Immature natural killer cell (primary cell): ENCODE measurements at regions not wholly inside any gene's neighbourhood (a gene's known extent, or its start where the extent isn't known, plus 50 kb on each side); places are given as distances from the start of the nearest gene placed in this dataset.

ENCODE experiments used
- DNase-seq, 3 donors: peaks; one replicate each; pipeline ENCODE4 v3.0.0; 2022; ENCODE audit warnings: mixed read lengths in 1 of 3
- H3K27ac Mint-ChIP-seq, 6 donors: one replicate each; pipeline ENCODE4 v1.8.0; 2020; ENCODE audit warnings: mixed read lengths in 6 of 6, mild to moderate bottlenecking in 5 of 6, inconsistent platforms in 4 of 6, moderate library complexity in 3 of 6
- H3K27me3 Mint-ChIP-seq, 3 donors: one replicate each; pipeline ENCODE4 v1.8.0; 2020 to 2021; ENCODE audit warnings: low read depth in 3 of 3, mild to moderate bottlenecking in 3 of 3, mixed read lengths in 3 of 3, moderate library complexity in 3 of 3, inconsistent platforms in 1 of 3
- H3K36me3 Mint-ChIP-seq, 3 donors: one replicate each; pipeline ENCODE4 v1.8.0; 2020; ENCODE audit warnings: mixed read lengths in 3 of 3, inconsistent platforms in 2 of 3, mild to moderate bottlenecking in 2 of 3
- H3K4me1 Mint-ChIP-seq, 2 donors: one replicate each; pipeline ENCODE4 v1.8.0; 2020; ENCODE audit warnings: inconsistent platforms in 2 of 2, mild to moderate bottlenecking in 2 of 2, mixed read lengths in 2 of 2, moderate library complexity in 1 of 2
- H3K4me3 Mint-ChIP-seq, 5 donors: one replicate each; pipeline ENCODE4 v1.8.0; 2020; ENCODE audit warnings: mild to moderate bottlenecking in 5 of 5, mixed read lengths in 5 of 5, inconsistent platforms in 3 of 5, moderate library complexity in 3 of 5
- H3K9me3 Mint-ChIP-seq, 6 donors: one replicate each; pipeline ENCODE4 v1.8.0; 2020; ENCODE audit warnings: mild to moderate bottlenecking in 6 of 6, mixed read lengths in 6 of 6, inconsistent platforms in 4 of 6, moderate library complexity in 3 of 6

- Mint-ChIP-seq H3K36me3 (no peaks in the 10 kb centered on the region), H3K4me3 (no peak overlapping the region), H3K4me1 (no peaks in the 10 kb centered on the region), H3K27ac (no peak overlapping the region), H3K27me3 (peaks cover 0 to 3% (median 2%) of the 10 kb centered on the region in 3 donors), H3K9me3 (peaks cover 0 to 1% (median 0%) of the 10 kb centered on the region in 6 donors)
- DNase-seq, result no peak
These were observed 178.2 kb upstream of the CAMK1G start for GRCh38 chr1:209405183-209405814.

- Mint-ChIP-seq H3K36me3 (no peaks in the 10 kb centered on the region), H3K27me3 (peaks cover 0 to 3% (median 2%) of the 10 kb centered on the region in 3 donors), H3K27ac (no peak overlapping the region), H3K4me3 (no peak overlapping the region), H3K9me3 (peaks cover 0 to 1% (median 0%) of the 10 kb centered on the region in 6 donors), H3K4me1 (no peaks in the 10 kb centered on the region)
- DNase-seq, result no peak
These were observed 177.3 kb upstream of the CAMK1G start for GRCh38 chr1:209406168-209406567.

- peaks cover 1 to 3% (median 2%) of the 10 kb centered on the region in 3 donors for H3K27me3 Mint-ChIP-seq
- no peak overlapping the region for H3K27ac Mint-ChIP-seq
- H3K9me3 Mint-ChIP-seq, result peaks cover 0 to 1% (median 0%) of the 10 kb centered on the region in 6 donors
- H3K4me1 Mint-ChIP-seq, result no peaks in the 10 kb centered on the region
- no peak for DNase-seq
- H3K4me3 Mint-ChIP-seq, result no peak overlapping the region
- no peaks in the 10 kb centered on the region for H3K36me3 Mint-ChIP-seq
These were observed 176.9 kb upstream of the CAMK1G start for GRCh38 chr1:209406595-209406994.

GRCh38 chr1:209409780-209410179 lies 173.7 kb upstream of the CAMK1G start:
- H3K4me3 Mint-ChIP-seq, result no peak overlapping the region
- peaks cover 0 to 1% (median 0%) of the 10 kb centered on the region in 6 donors for H3K9me3 Mint-ChIP-seq
- H3K27ac Mint-ChIP-seq, result no peak overlapping the region
- DNase-seq, result no peak
- H3K27me3 Mint-ChIP-seq, result peaks cover 1 to 6% (median 2%) of the 10 kb centered on the region in 3 donors
- H3K4me1 Mint-ChIP-seq, result no peaks in the 10 kb centered on the region
- H3K36me3 Mint-ChIP-seq, result no peaks in the 10 kb centered on the region

- Mint-ChIP-seq H3K4me3 (no peak overlapping the region), H3K27ac (no peak overlapping the region), H3K4me1 (no peaks in the 10 kb centered on the region), H3K27me3 (peaks cover 1 to 6% (median 2%) of the 10 kb centered on the region in 3 donors), H3K36me3 (no peaks in the 10 kb centered on the region), H3K9me3 (peaks cover 0 to 1% (median 0%) of the 10 kb centered on the region in 6 donors)
- DNase-seq, result no peak
These were observed 172.0 kb upstream of the CAMK1G start for GRCh38 chr1:209411491-209411929.

- Mint-ChIP-seq H3K4me3 (no peak overlapping the region), H3K36me3 (no peaks in the 10 kb centered on the region), H3K27ac (no peak overlapping the region), H3K27me3 (peaks cover 1 to 6% (median 2%) of the 10 kb centered on the region in 3 donors), H3K9me3 (peaks cover 0 to 1% (median 0%) of the 10 kb centered on the region in 6 donors), H3K4me1 (no peaks in the 10 kb centered on the region)
- DNase-seq, result no peak
These were observed 171.5 kb upstream of the CAMK1G start for GRCh38 chr1:209412036-209412435.

GRCh38 chr1:209412566-209412965 lies 170.9 kb upstream of the CAMK1G start:
- peaks cover 0 to under 1% (median 0%) of the 10 kb centered on the region in 6 donors for H3K9me3 Mint-ChIP-seq
- no peak overlapping the region for H3K27ac Mint-ChIP-seq
- no peak for DNase-seq
- H3K36me3 Mint-ChIP-seq, result no peaks in the 10 kb centered on the region
- H3K4me1 Mint-ChIP-seq, result no peaks in the 10 kb centered on the region
- no peak overlapping the region for H3K4me3 Mint-ChIP-seq
- peaks cover 1 to 6% (median 2%) of the 10 kb centered on the region in 3 donors for H3K27me3 Mint-ChIP-seq

GRCh38 chr1:209413062-209413461 lies 170.5 kb upstream of the CAMK1G start:
- no peak for DNase-seq
- peaks cover 1 to 6% (median 2%) of the 10 kb centered on the region in 3 donors for H3K27me3 Mint-ChIP-seq
- H3K4me3 Mint-ChIP-seq, result no peak overlapping the region
- no peak overlapping the region for H3K27ac Mint-ChIP-seq
- H3K4me1 Mint-ChIP-seq, result no peaks in the 10 kb centered on the region
- no peaks in the 10 kb centered on the region for H3K9me3 Mint-ChIP-seq
- no peaks in the 10 kb centered on the region for H3K36me3 Mint-ChIP-seq

GRCh38 chr1:209414803-209415329 lies 168.6 kb upstream of the CAMK1G start:
- no peak for DNase-seq
- Mint-ChIP-seq H3K9me3 (no peaks in the 10 kb centered on the region), H3K27me3 (peaks cover 1 to 6% (median 2%) of the 10 kb centered on the region in 3 donors), H3K27ac (no peak overlapping the region), H3K4me1 (no peaks in the 10 kb centered on the region), H3K36me3 (no peaks in the 10 kb centered on the region), H3K4me3 (no peak overlapping the region)

GRCh38 chr1:209416039-209416438 lies 167.5 kb upstream of the CAMK1G start:
- Mint-ChIP-seq H3K4me1 (no peaks in the 10 kb centered on the region), H3K27me3 (peaks cover 1 to 6% (median 2%) of the 10 kb centered on the region in 3 donors), H3K27ac (no peak overlapping the region), H3K4me3 (no peak overlapping the region), H3K9me3 (no peaks in the 10 kb centered on the region), H3K36me3 (no peaks in the 10 kb centered on the region)
- DNase-seq, result no peak

GRCh38 chr1:209416716-209417115 lies 166.8 kb upstream of the CAMK1G start:
- no peak for DNase-seq
- H3K4me1 Mint-ChIP-seq, result no peaks in the 10 kb centered on the region
- H3K9me3 Mint-ChIP-seq, result no peaks in the 10 kb centered on the region
- H3K36me3 Mint-ChIP-seq, result no peaks in the 10 kb centered on the region
- no peak overlapping the region for H3K27ac Mint-ChIP-seq
- H3K4me3 Mint-ChIP-seq, result no peak overlapping the region
- H3K27me3 Mint-ChIP-seq, result peaks cover 0 to 6% (median 2%) of the 10 kb centered on the region in 3 donors

- Mint-ChIP-seq H3K9me3 (no peaks in the 10 kb centered on the region), H3K4me1 (no peaks in the 10 kb centered on the region), H3K27ac (no peak overlapping the region), H3K4me3 (no peak overlapping the region), H3K27me3 (peaks cover 0 to 8% (median 2%) of the 10 kb centered on the region in 3 donors), H3K36me3 (no peaks in the 10 kb centered on the region)
- DNase-seq, result no peak
These were observed 165.8 kb upstream of the CAMK1G start for GRCh38 chr1:209417761-209418160.

- H3K4me3 Mint-ChIP-seq, result no peak overlapping the region
- peaks cover 0 to 7% (median 0%) of the 10 kb centered on the region in 3 donors for H3K27me3 Mint-ChIP-seq
- no peak for DNase-seq
- no peak overlapping the region for H3K27ac Mint-ChIP-seq
- no peaks in the 10 kb centered on the region for H3K36me3 Mint-ChIP-seq
- H3K9me3 Mint-ChIP-seq, result no peaks in the 10 kb centered on the region
- no peaks in the 10 kb centered on the region for H3K4me1 Mint-ChIP-seq
These were observed 163.2 kb upstream of the CAMK1G start for GRCh38 chr1:209420276-209420675.

- H3K4me1 Mint-ChIP-seq, result peaks cover 0 to 6% of the 10 kb centered on the region in 2 donors
- no peaks in the 10 kb centered on the region for H3K36me3 Mint-ChIP-seq
- H3K27ac Mint-ChIP-seq, result no peak overlapping the region
- H3K4me3 Mint-ChIP-seq, result no peak overlapping the region
- H3K9me3 Mint-ChIP-seq, result no peaks in the 10 kb centered on the region
- no peak for DNase-seq
- H3K27me3 Mint-ChIP-seq, result peaks cover 0 to 7% (median 0%) of the 10 kb centered on the region in 3 donors
These were observed 162.3 kb upstream of the CAMK1G start for GRCh38 chr1:209421186-209421585.
